Lung (tissue), 11 donors: ENCODE measurements at regions not wholly inside any gene's neighbourhood (a gene's known extent, or its start where the extent isn't known, plus 50 kb on each side); places are given as distances from the start of the nearest gene placed in this dataset.

Experiments
- ATAC-seq: fragments of 200-7000 bp; cut with Tn5 transposase; one replicate; pipeline ENCODE4 v1.9.1; 2020; ENCODE audit warnings: moderate number of reproducible peaks; ENCODE audit not compliant: insufficient read depth, low FRiP score
- DNase-seq, 3 donors: peaks; one replicate each; pipeline ENCODE4 v3.0.0-alpha.2; 2013 to 2017
- H3K27ac ChIP-seq, 2 donors: one replicate each; pipeline ENCODE4 v1.5.1; 2013; ENCODE audit warnings: mild to moderate bottlenecking in 2 of 2, moderate library complexity in 2 of 2, control low read depth in 1 of 2, inconsistent platforms in 1 of 2, low read depth in 1 of 2, low read length in 1 of 2
- H3K27me3 ChIP-seq, 3 donors: one replicate each; pipeline ENCODE4 v1.5.1; 2013; ENCODE audit warnings: low read length in 2 of 3; ENCODE audit not compliant: control insufficient read depth in 3 of 3, insufficient read depth in 3 of 3
- H3K36me3 ChIP-seq, 4 donors: one replicate each; pipeline ENCODE4 v1.5.1; 2013; ENCODE audit warnings: low read length in 4 of 4, mild to moderate bottlenecking in 1 of 4, moderate library complexity in 1 of 4; ENCODE audit not compliant: control insufficient read depth in 4 of 4, insufficient read depth in 4 of 4
- H3K4me1 ChIP-seq, 5 donors: one replicate each; pipeline ENCODE4 v1.5.1; 2013; ENCODE audit warnings: low read length in 5 of 5, mild to moderate bottlenecking in 2 of 5, moderate library complexity in 1 of 5; ENCODE audit not compliant: control insufficient read depth in 5 of 5, insufficient read depth in 5 of 5
- H3K4me3 ChIP-seq: one replicate; pipeline ENCODE4 v1.5.1; 2013; ENCODE audit warnings: mild to moderate bottlenecking, control low read depth, moderate library complexity
- H3K9ac ChIP-seq, 2 donors: one replicate each; pipeline ENCODE4 v1.5.1; 2013; ENCODE audit warnings: low read length in 2 of 2, control low read depth in 1 of 2; ENCODE audit not compliant: insufficient read depth in 1 of 2
- H3K9me3 ChIP-seq, 4 donors: one replicate each; pipeline ENCODE4 v1.5.1; 2013; ENCODE audit warnings: low read length in 3 of 4, mild to moderate bottlenecking in 1 of 4, moderate library complexity in 1 of 4; ENCODE audit not compliant: control insufficient read depth in 4 of 4, insufficient read depth in 3 of 4
- WGBS, 2 donors: extraction: QIAGEN DNeasy Blood & Tissue Kit; methylation state at CpG; one replicate each; pipeline ENCODE4 v1.1.7; 2013; 5-methylcytosine and 5-hydroxymethylcytosine counted together
- TF ChIP-seq, protein P1 (sequence below): IDR thresholded peaks from 2 replicates; pipeline ENCODE4 v1.5.1; 2012; ENCODE audit warnings: mild to moderate bottlenecking; ENCODE audit errors: control extremely low read depth, extremely low read depth
- donor health status: control.
- donor health status: control.
- donor health status: Bipolar disorder and iron deficiency.
- donor health status: healthy.
- donor health status: DM: yes; HTN: yes; CAD: no.

DNA sequence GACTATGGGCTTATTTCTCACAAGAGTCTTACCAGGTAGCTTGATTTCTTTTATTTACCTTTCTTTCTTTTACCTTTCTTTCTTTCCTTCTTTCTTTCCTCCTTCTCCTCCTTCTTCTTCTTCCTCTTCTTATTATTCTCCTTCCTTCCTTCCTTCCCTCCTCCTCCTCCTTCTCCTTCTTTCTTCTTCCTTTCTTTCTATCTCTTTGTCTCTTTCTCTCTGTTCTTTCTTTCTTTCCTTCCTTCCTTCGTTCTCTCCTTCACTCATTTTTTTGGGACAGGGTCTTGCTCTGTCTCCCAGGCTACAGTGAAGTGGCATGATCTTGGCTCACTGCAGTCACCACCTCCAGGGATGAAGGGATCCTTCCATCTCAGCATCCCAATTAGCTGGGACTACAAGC, 363.6 kb upstream of the MAF start:
- ATAC-seq (no peak), DNase-seq (no peak)
- TF ChIP-seq, protein P1, sequence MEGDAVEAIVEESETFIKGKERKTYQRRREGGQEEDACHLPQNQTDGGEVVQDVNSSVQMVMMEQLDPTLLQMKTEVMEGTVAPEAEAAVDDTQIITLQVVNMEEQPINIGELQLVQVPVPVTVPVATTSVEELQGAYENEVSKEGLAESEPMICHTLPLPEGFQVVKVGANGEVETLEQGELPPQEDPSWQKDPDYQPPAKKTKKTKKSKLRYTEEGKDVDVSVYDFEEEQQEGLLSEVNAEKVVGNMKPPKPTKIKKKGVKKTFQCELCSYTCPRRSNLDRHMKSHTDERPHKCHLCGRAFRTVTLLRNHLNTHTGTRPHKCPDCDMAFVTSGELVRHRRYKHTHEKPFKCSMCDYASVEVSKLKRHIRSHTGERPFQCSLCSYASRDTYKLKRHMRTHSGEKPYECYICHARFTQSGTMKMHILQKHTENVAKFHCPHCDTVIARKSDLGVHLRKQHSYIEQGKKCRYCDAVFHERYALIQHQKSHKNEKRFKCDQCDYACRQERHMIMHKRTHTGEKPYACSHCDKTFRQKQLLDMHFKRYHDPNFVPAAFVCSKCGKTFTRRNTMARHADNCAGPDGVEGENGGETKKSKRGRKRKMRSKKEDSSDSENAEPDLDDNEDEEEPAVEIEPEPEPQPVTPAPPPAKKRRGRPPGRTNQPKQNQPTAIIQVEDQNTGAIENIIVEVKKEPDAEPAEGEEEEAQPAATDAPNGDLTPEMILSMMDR: no peak
- no peaks in the 10 kb centered on the region for H3K27me3 ChIP-seq
- H3K9me3 ChIP-seq: no peaks in the 10 kb centered on the region
- H3K36me3 ChIP-seq: no peaks in the 10 kb centered on the region
- H3K27ac ChIP-seq: no peak overlapping the region
- no peak overlapping the region for H3K9ac ChIP-seq
- peaks cover 0 to 3% (median 0%) of the 10 kb centered on the region in 5 donors for H3K4me1 ChIP-seq
- 0 to 29% methylated on average over 1 of the region's 1 CpG for WGBS, 2 donors
- H3K4me3 ChIP-seq: no peak overlapping the region

DNA sequence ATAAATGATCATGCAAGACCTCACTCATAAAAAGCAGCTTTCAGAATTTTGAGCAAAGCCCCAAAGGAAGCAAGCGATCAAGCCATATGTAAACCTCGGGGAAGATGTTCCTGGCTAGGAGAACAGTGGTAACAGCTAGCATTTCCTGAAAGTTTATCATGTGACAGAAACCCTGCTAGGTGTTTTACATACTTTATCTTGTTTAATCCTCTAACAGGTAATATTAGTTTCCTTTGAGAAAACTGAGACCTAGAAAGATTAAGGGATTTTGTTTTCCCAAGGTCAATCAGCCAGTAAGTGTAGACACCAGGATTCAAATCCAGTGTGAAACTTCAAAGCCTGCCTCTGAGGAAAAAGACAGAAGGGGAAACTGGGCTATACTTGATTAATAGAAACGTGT, 362.4 kb upstream of the MAF start:
- TF ChIP-seq, protein P1: no peak
- ATAC-seq (no peak), DNase-seq (no peak)
- H3K9ac ChIP-seq: no peak overlapping the region
- no peaks in the 10 kb centered on the region for H3K9me3 ChIP-seq
- H3K4me1 ChIP-seq: peaks cover 0 to 3% (median 0%) of the 10 kb centered on the region in 5 donors
- no peak overlapping the region for H3K27ac ChIP-seq
- no peak overlapping the region for H3K4me3 ChIP-seq
- no peaks in the 10 kb centered on the region for H3K27me3 ChIP-seq
- WGBS, 2 donors: 59 to 63% methylated on average over 3 of the region's 3 CpGs
- no peaks in the 10 kb centered on the region for H3K36me3 ChIP-seq

DNA sequence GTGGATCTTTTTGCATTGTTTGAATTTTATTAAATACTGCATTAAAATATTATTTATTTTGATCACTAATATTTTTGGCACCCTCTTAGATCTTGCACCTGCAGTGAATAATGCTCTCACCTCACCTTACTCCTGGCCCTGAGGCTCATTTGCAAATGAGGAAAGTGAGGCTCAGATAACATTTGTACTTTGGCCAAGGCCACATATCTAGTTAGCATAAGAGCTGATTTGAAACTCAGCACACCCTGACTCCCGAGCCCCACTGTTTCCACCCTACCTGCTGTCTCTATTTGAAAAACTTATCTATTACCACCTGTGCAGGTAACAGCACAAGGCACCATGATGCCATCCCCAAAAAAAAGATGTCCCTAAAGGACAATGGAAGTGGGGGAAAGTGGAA, 358.7 kb upstream of the MAF start:
- no peak overlapping the region for H3K27ac ChIP-seq
- TF ChIP-seq, protein P1: no peak
- no peak overlapping the region for H3K4me3 ChIP-seq
- no peaks in the 10 kb centered on the region for H3K36me3 ChIP-seq
- H3K9ac ChIP-seq: no peak overlapping the region
- no peaks in the 10 kb centered on the region for H3K9me3 ChIP-seq
- H3K4me1 ChIP-seq: peaks cover 0 to 3% (median 0%) of the 10 kb centered on the region in 5 donors
- ATAC-seq (no peak), DNase-seq (no peak)
- 73 to 91% methylated on average over 1 of the region's 1 CpG for WGBS, 2 donors
- H3K27me3 ChIP-seq: no peaks in the 10 kb centered on the region
